H1 (cell line): ENCODE measurements at regions not wholly inside any gene's neighbourhood (a gene's known extent, or its start where the extent isn't known, plus 50 kb on each side); places are given as distances from the start of the nearest gene placed in this dataset.

Experiments
- CTCF ChIA-PET: fragments of 300-600 bp; sonication (Branson Sonifier 250); formaldehyde crosslinking; loops from one replicate; lab custom pipeline; 2021; ENCODE audit not compliant: partially characterized antibody; lab: Charles Lee
- POLR2A ChIA-PET: fragments of 300-600 bp; sonication (Branson Sonifier 250); formaldehyde crosslinking; loops from one replicate; lab custom pipeline; 2021; ENCODE audit warnings: inconsistent platforms; ENCODE audit not compliant: partially characterized antibody; lab: Charles Lee
- DNase-seq, 2 experiments: peaks; one replicate each; pipeline versions ENCODE4 v3.0.0 to v3.0.0-alpha.2; 2010 to 2022; ENCODE audit warnings: low spot score in 2 of 2, low read depth in 1 of 2, mixed read lengths in 1 of 2
- FAIRE-seq: peaks from 2 replicates; lab custom pipeline; 2011; peaks lifted over from hg19 to GRCh38; lab: Jason Lieb, UNC
- H2AFZ ChIP-seq: 2 replicates; pipeline ENCODE4 v1.8.1; 2012; ENCODE audit warnings: low read length, inconsistent platforms
- H2AK5ac ChIP-seq: 2 replicates; pipeline ENCODE4 v1.6.1; 2013; ENCODE audit warnings: low read depth, low read length
- H2BK120ac ChIP-seq: replicated peaks from 2 replicates; pipeline ENCODE3; 2013; ENCODE audit warnings: low read depth, low read length, inconsistent platforms
- H2BK12ac ChIP-seq: 2 replicates; pipeline ENCODE4 v1.6.1; 2013; ENCODE audit warnings: low read depth, low read length
- H2BK15ac ChIP-seq: 2 replicates; pipeline ENCODE4 v1.6.1; 2013; ENCODE audit warnings: low read length
- H2BK20ac ChIP-seq: 2 replicates; pipeline ENCODE4 v1.6.1; 2013; ENCODE audit warnings: low read length
- H2BK5ac ChIP-seq: 2 replicates; pipeline ENCODE4 v1.6.1; 2013; ENCODE audit warnings: low read depth, low read length
- H3K14ac ChIP-seq: 2 replicates; pipeline ENCODE4 v1.6.1; 2013; ENCODE audit warnings: inconsistent platforms; ENCODE audit not compliant: insufficient read length
- H3K18ac ChIP-seq: 2 replicates; pipeline ENCODE4 v1.6.1; 2013; ENCODE audit warnings: low read length; ENCODE audit errors: extremely low read depth
- H3K23ac ChIP-seq: 2 replicates; pipeline ENCODE4 v1.6.1; 2013; ENCODE audit warnings: inconsistent platforms; ENCODE audit not compliant: insufficient read length
- H3K23me2 ChIP-seq: 2 replicates; pipeline ENCODE4 v1.6.1; 2013; ENCODE audit warnings: low read depth, low read length
- H3K27ac ChIP-seq: 2 replicates; pipeline ENCODE4 v1.6.1; 2011; ENCODE audit warnings: low read depth, low read length, inconsistent platforms
- H3K27me3 ChIP-seq, 4 experiments: replicated peaks in 1 of 4; 1 replicate in 1 of 4; 2 replicates in 3 of 4; pipeline versions ENCODE4 v1.6.1 to v1.8.1; 2011 to 2013; ENCODE audit warnings: low read length in 3 of 4, mild to moderate bottlenecking in 3 of 4, inconsistent platforms in 2 of 4, mixed read lengths in 2 of 4, moderate library complexity in 1 of 4; ENCODE audit not compliant: control insufficient read depth in 3 of 4, insufficient read depth in 3 of 4; ENCODE audit errors: extremely low read depth in 1 of 4
- H3K36me3 ChIP-seq, 4 experiments: 2 replicates each; pipeline versions ENCODE4 v1.6.1 to v1.8.1; 2011 to 2013; ENCODE audit warnings: mild to moderate bottlenecking in 4 of 4, low read length in 3 of 4, moderate library complexity in 2 of 4, control low read depth in 1 of 4, inconsistent platforms in 1 of 4; ENCODE audit not compliant: insufficient read depth in 4 of 4, control insufficient read depth in 2 of 4
- H3K4ac ChIP-seq: replicated peaks from 2 replicates; pipeline ENCODE3; 2013; ENCODE audit warnings: low read length, low read depth, mixed read lengths, inconsistent platforms; ENCODE audit not compliant: insufficient read length
- H3K4me1 ChIP-seq, 4 experiments: replicated peaks in 1 of 4; 1 replicate in 1 of 4; 2 replicates in 3 of 4; pipeline versions ENCODE4 v1.6.1 to v1.8.1; 2011 to 2013; ENCODE audit warnings: low read length in 3 of 4, inconsistent platforms in 2 of 4, mixed read lengths in 1 of 4; ENCODE audit not compliant: insufficient read depth in 4 of 4, control insufficient read depth in 3 of 4
- H3K4me2 ChIP-seq, 2 experiments: 2 replicates each; pipeline versions ENCODE4 v1.6.1 to v1.8.1; 2011 to 2013; ENCODE audit warnings: low read depth in 2 of 2, low read length in 2 of 2, control low read depth in 1 of 2, inconsistent platforms in 1 of 2, mild to moderate bottlenecking in 1 of 2; ENCODE audit not compliant: insufficient read depth in 1 of 2
- H3K4me3 ChIP-seq, 4 experiments: fragments of 200-600, 300-600 bp in 1 of 4; sonication (generic), shearing (Covaris generic), sonication (Bioruptor Twin) in 1 of 4; 2 replicates each; pipeline versions ENCODE4 v1.5.1 to v1.8.1; 2011 to 2016; ENCODE audit warnings: low read length in 4 of 4, low read depth in 3 of 4, control low read depth in 2 of 4, inconsistent platforms in 2 of 4, mild to moderate bottlenecking in 2 of 4, mixed read lengths in 1 of 4, moderate library complexity in 1 of 4; ENCODE audit not compliant: insufficient read depth in 2 of 4; ENCODE audit errors: extremely low read depth in 1 of 4
- H3K56ac ChIP-seq: replicated peaks from 2 replicates; pipeline ENCODE3; 2013; ENCODE audit warnings: low read depth, mild to moderate bottlenecking, mixed read lengths, low read length, inconsistent platforms; ENCODE audit not compliant: insufficient read length
- H3K79me1 ChIP-seq: 2 replicates; pipeline ENCODE4 v1.6.1; 2013; ENCODE audit warnings: low read depth, low read length, control low read depth
- H3K79me2 ChIP-seq, 2 experiments: 2 replicates each; pipeline versions ENCODE4 v1.6.1 to v1.8.1; 2012 to 2013; ENCODE audit warnings: low read length in 2 of 2, mild to moderate bottlenecking in 2 of 2, inconsistent platforms in 1 of 2; ENCODE audit not compliant: insufficient read depth in 2 of 2, control insufficient read depth in 1 of 2
- H3K9ac ChIP-seq, 4 experiments: replicated peaks in 1 of 4; 1 replicate in 1 of 4; 2 replicates in 3 of 4; pipeline versions ENCODE4 v1.6.1 to v1.8.1; 2011 to 2013; ENCODE audit warnings: low read depth in 3 of 4, low read length in 3 of 4, control low read depth in 2 of 4, mild to moderate bottlenecking in 2 of 4, moderate library complexity in 2 of 4, inconsistent platforms in 1 of 4; ENCODE audit errors: extremely low read depth in 1 of 4
- H3K9me3 ChIP-seq, 2 experiments: 2 replicates each; pipeline versions ENCODE4 v1.6.1 to v1.8.1; 2012 to 2013; ENCODE audit warnings: mild to moderate bottlenecking in 2 of 2, moderate library complexity in 2 of 2, control low read depth in 1 of 2, inconsistent platforms in 1 of 2, low read depth in 1 of 2, low read length in 1 of 2, mixed read lengths in 1 of 2; ENCODE audit not compliant: insufficient read depth in 2 of 2
- H4K20me1 ChIP-seq, 2 experiments: replicated peaks in 1 of 2; 2 replicates each; pipeline versions ENCODE3 to v1.8.1; 2011 to 2013; ENCODE audit warnings: inconsistent platforms in 2 of 2, low read length in 2 of 2, mild to moderate bottlenecking in 1 of 2; ENCODE audit not compliant: insufficient read depth in 2 of 2, control insufficient read depth in 1 of 2
- H4K5ac ChIP-seq: 2 replicates; pipeline ENCODE4 v1.6.1; 2013; ENCODE audit warnings: low read length, low read depth, mixed read lengths, inconsistent platforms; ENCODE audit not compliant: insufficient read length
- H4K8ac ChIP-seq: 2 replicates; pipeline ENCODE4 v1.8.0; 2013; ENCODE audit warnings: mild to moderate bottlenecking, moderate library complexity, low read length, inconsistent platforms; ENCODE audit not compliant: insufficient read depth; ENCODE audit errors: extremely low read depth
- H4K91ac ChIP-seq: replicated peaks from 2 replicates; pipeline ENCODE3; 2013; ENCODE audit warnings: low read length, mixed read lengths, inconsistent platforms; ENCODE audit not compliant: insufficient read length
- BCL11A ChIP-seq, 2 experiments: IDR thresholded peaks; one replicate each; pipeline ENCODE4 v1.6.1; 2011; ENCODE audit warnings: low read depth in 2 of 2, low read length in 2 of 2, mild to moderate bottlenecking in 2 of 2
- CBX5 ChIP-seq: fragments of 300-800, 300-1000 bp; sonication (generic); IDR thresholded peaks from 2 replicates; pipeline ENCODE4 v1.7.1; 2016; ENCODE audit warnings: antibody characterized with exemption, low read length, low read depth
- HDAC6 ChIP-seq: IDR thresholded peaks from one replicate; pipeline ENCODE4 v1.7.1; 2012; ENCODE audit warnings: low read depth, mild to moderate bottlenecking, inconsistent platforms, low read length, moderate library complexity
- RAD21 ChIP-seq, 2 experiments: IDR thresholded peaks in 1 of 2; conservative IDR thresholded peaks in 1 of 2; 2 replicates each; pipeline ENCODE4 v1.6.1; 2011; ENCODE audit warnings: low read depth in 2 of 2, low read length in 2 of 2, improper control_type of control experiment in 1 of 2, inconsistent platforms in 1 of 2, mild to moderate bottlenecking in 1 of 2, moderate library complexity in 1 of 2
- USF2 ChIP-seq: IDR thresholded peaks from 2 replicates; pipeline ENCODE4 v1.6.1; 2011; ENCODE audit warnings: low read length, improper control_type of control experiment
- WGBS, 2 experiments: shearing (Covaris generic) in 1 of 2; methylation state at CpG; one replicate each; pipeline versions ENCODE4 v1.1.6 to v1.1.7; 2013 to 2015; ENCODE audit warnings: low lambda C conversion rate in 2 of 2, mixed read lengths in 2 of 2, inconsistent platforms in 1 of 2, low coverage in 1 of 2, missing lambda C conversion rate in 1 of 2; ENCODE audit not compliant: insufficient replicate concordance in 2 of 2, insufficient coverage in 1 of 2, insufficient read length in 1 of 2; ENCODE audit errors: extremely low coverage in 1 of 2, missing lambda C conversion rate in 1 of 2; 5-methylcytosine and 5-hydroxymethylcytosine counted together

GRCh38 chr17:65423346-65424140 is 137.9 kb downstream of the AXIN2 start:
- no peaks in the 10 kb centered on the region for H3K36me3 ChIP-seq
- no peak overlapping the region for H3K18ac ChIP-seq
- no peak overlapping the region for H3K27ac ChIP-seq
- FAIRE-seq (no peak), DNase-seq (no peak)
- no peak overlapping the region for H3K14ac ChIP-seq
- H3K56ac ChIP-seq: no peak overlapping the region
- H3K79me1 ChIP-seq: no peaks in the 10 kb centered on the region
- no peak overlapping the region for H4K91ac ChIP-seq
- H3K4ac ChIP-seq: no peak overlapping the region
- no peak overlapping the region for H2BK120ac ChIP-seq
- ChIA-PET POLR2A (no interaction called here), CTCF (interaction anchor here (0.8 to 1.7 kb wide), 4 partner anchors 10 to 165 kb away, joined by 3 to 4 read pairs (median 4); no protein-coding TSS in a partner anchor)
- H2BK5ac ChIP-seq: no peak overlapping the region
- H2BK20ac ChIP-seq: no peak overlapping the region
- H4K8ac ChIP-seq: no peak overlapping the region
- H3K79me2 ChIP-seq: no peaks in the 10 kb centered on the region
- H3K27me3 ChIP-seq: no peaks in the 10 kb centered on the region
- H3K23me2 ChIP-seq: no peaks in the 10 kb centered on the region
- H3K4me1 ChIP-seq: no peaks in the 10 kb centered on the region
- no peak overlapping the region for H2BK15ac ChIP-seq
- no peak overlapping the region for H3K4me2 ChIP-seq
- 0 out of 4 replicates have a peak, but pooled peaks cover 0 to 7% of the 10 kb centered on the region in 2 experiments for H3K9me3 ChIP-seq
- H2AK5ac ChIP-seq: no peak overlapping the region
- no peak overlapping the region for H2AFZ ChIP-seq
- H3K23ac ChIP-seq: no peak overlapping the region
- no peaks in the 10 kb centered on the region for H4K20me1 ChIP-seq
- no peak overlapping the region for H3K4me3 ChIP-seq
- H3K9ac ChIP-seq: no peak overlapping the region
- H2BK12ac ChIP-seq: no peak overlapping the region
- WGBS, 2 experiments: 80% methylated on average over 9 of the region's 9 CpGs; no CpG with 5 or more reads in 1 of the 2 experiments
- no peak overlapping the region for H4K5ac ChIP-seq
- TF ChIP-seq RAD21 (IDR thresholded peaks at IDR 0.05 in 1 of 2, conservative IDR thresholded peaks at IDR 0.05 in 1 of 2; ENCODE audit: low read depth in 2 of 2, low read length in 2 of 2) (peak; percentile 19 to 35; a peak in 2 of 4 replicates), HDAC6 (no peak), USF2 (no peak), BCL11A (IDR thresholded peaks at IDR 0.05; ENCODE audit: low read depth in 2 of 2, low read length in 2 of 2) (no peak), CBX5 (no peak)
